Aorta (tissue), 5 donors: ENCODE measurements at regions not wholly inside any gene's neighbourhood (a gene's known extent, or its start where the extent isn't known, plus 50 kb on each side); places are given as distances from the start of the nearest gene placed in this dataset.

Experiments used
- ATAC-seq: fragments of 200-7000 bp; cut with Tn5 transposase; one replicate; pipeline ENCODE4 v1.9.1; 2022; ENCODE audit warnings: moderate library complexity; ENCODE audit not compliant: low FRiP score
- DNase-seq, 2 donors: peaks; one replicate each; pipeline ENCODE4 v3.0.0-alpha.2; 2020
- H3K27ac ChIP-seq, 2 donors: one replicate each; pipeline ENCODE4 v1.5.1; 2013; ENCODE audit warnings: low read length in 2 of 2, mild to moderate bottlenecking in 2 of 2, moderate library complexity in 2 of 2, control low read depth in 1 of 2, inconsistent platforms in 1 of 2, low read depth in 1 of 2
- H3K27me3 ChIP-seq, 2 donors: one replicate each; pipeline ENCODE4 v1.6.1; 2013; ENCODE audit warnings: control low read depth in 1 of 2, low read length in 1 of 2, mild to moderate bottlenecking in 1 of 2, moderate library complexity in 1 of 2; ENCODE audit not compliant: insufficient read depth in 2 of 2, control insufficient read depth in 1 of 2
- H3K36me3 ChIP-seq, 2 donors: one replicate each; pipeline ENCODE4 v1.6.1; 2013; ENCODE audit warnings: control low read depth in 1 of 2, low read length in 1 of 2, mild to moderate bottlenecking in 1 of 2; ENCODE audit not compliant: insufficient read depth in 2 of 2, control insufficient read depth in 1 of 2
- H3K4me1 ChIP-seq, 2 donors: one replicate each; pipeline ENCODE4 v1.6.1; 2013; ENCODE audit warnings: low read length in 2 of 2, control low read depth in 1 of 2, mild to moderate bottlenecking in 1 of 2, moderate library complexity in 1 of 2; ENCODE audit not compliant: insufficient read depth in 2 of 2, control insufficient read depth in 1 of 2
- H3K4me3 ChIP-seq, 2 donors: one replicate each; pipeline ENCODE4 v1.5.1; 2013; ENCODE audit warnings: low read length in 2 of 2, control low read depth in 1 of 2, mild to moderate bottlenecking in 1 of 2
- H3K9me3 ChIP-seq: one replicate; pipeline ENCODE4 v1.6.1; 2013; ENCODE audit warnings: mild to moderate bottlenecking, low read length; ENCODE audit not compliant: control insufficient read depth
- WGBS, 2 donors: extraction: QIAGEN DNeasy Blood & Tissue Kit; methylation state at CpG; one replicate each; pipeline ENCODE4 v1.1.7; 2013; 5-methylcytosine and 5-hydroxymethylcytosine counted together
- intact Hi-C, 2 donors: fragments of 100-400 bp; cut with DNase I; formaldehyde crosslinking; loops; one replicate each; pipeline versions ENCODE4 v1.14.2 to v1.15.0; 2022
- donor health status: healthy with polysubstance abuse.
- donor health status: Bipolar disorder and iron deficiency.
- donor health status: DM: no; HTN: no; CAD: no.
- donor health status: DM: no; HTN: no; CAD: no.
- donor health status: DM: yes; HTN: yes; CAD: no.

- Histone ChIP-seq H3K4me3 (no peak overlapping the region), H3K27ac (no peak overlapping the region), H3K9me3 (peaks cover 1% of the 10 kb centered on the region), H3K27me3 (no peaks in the 10 kb centered on the region), H3K4me1 (no peaks in the 10 kb centered on the region), H3K36me3 (no peaks in the 10 kb centered on the region)
- no peak for DNase-seq
- intact Hi-C loops = no loop called here
- ATAC-seq = no peak
Observed at GRCh38 chr10:106387063-106387462, 777.4 kb downstream of the SORCS1 start.

- no peak overlapping the region for H3K27ac ChIP-seq
- no peaks in the 10 kb centered on the region for H3K4me1 ChIP-seq
- peaks cover 1% of the 10 kb centered on the region for H3K9me3 ChIP-seq
- no peaks in the 10 kb centered on the region for H3K36me3 ChIP-seq
- no peak for DNase-seq
- H3K4me3 ChIP-seq = no peak overlapping the region
- 23 to 31% methylated on average over 5 of the region's 5 CpGs for WGBS, 2 donors
- no peaks in the 10 kb centered on the region for H3K27me3 ChIP-seq
- intact Hi-C loops = no loop called here
- no peak for ATAC-seq
Observed at GRCh38 chr10:106384496-106384895, 780.0 kb downstream of the SORCS1 start.

- no peak overlapping the region for H3K4me3 ChIP-seq
- no peaks in the 10 kb centered on the region for H3K4me1 ChIP-seq
- intact Hi-C loops = no loop called here
- ATAC-seq (no peak), DNase-seq (no peak)
- H3K27me3 ChIP-seq = no peaks in the 10 kb centered on the region
- no peaks in the 10 kb centered on the region for H3K36me3 ChIP-seq
- H3K27ac ChIP-seq = no peak overlapping the region
- WGBS, 2 donors = 67 to 77% methylated on average over 3 of the region's 3 CpGs
- H3K9me3 ChIP-seq = peaks cover 1% of the 10 kb centered on the region
Observed at GRCh38 chr10:106380706-106381105, 783.8 kb downstream of the SORCS1 start.

- no peak for ATAC-seq
- Histone ChIP-seq H3K4me3 (no peak overlapping the region), H3K27ac (no peak overlapping the region), H3K36me3 (no peaks in the 10 kb centered on the region), H3K27me3 (no peaks in the 10 kb centered on the region), H3K9me3 (no peaks in the 10 kb centered on the region), H3K4me1 (no peaks in the 10 kb centered on the region)
- WGBS, 2 donors = 81 to 83% methylated on average over 3 of the region's 3 CpGs
- intact Hi-C loops = no loop called here
- DNase-seq = no peak
Observed at GRCh38 chr10:106378251-106378650, 786.3 kb downstream of the SORCS1 start.

- no peak overlapping the region for H3K4me3 ChIP-seq
- H3K27me3 ChIP-seq = no peaks in the 10 kb centered on the region
- no peaks in the 10 kb centered on the region for H3K36me3 ChIP-seq
- no peak for ATAC-seq
- WGBS, 2 donors = 68 to 69% methylated on average over 6 of the region's 6 CpGs
- H3K4me1 ChIP-seq = no peaks in the 10 kb centered on the region
- intact Hi-C loops = no loop called here
- H3K9me3 ChIP-seq = no peaks in the 10 kb centered on the region
- no peak overlapping the region for H3K27ac ChIP-seq
- no peak for DNase-seq
Observed at GRCh38 chr10:106370751-106371150, 793.8 kb downstream of the SORCS1 start.

- no peak overlapping the region for H3K4me3 ChIP-seq
- H3K9me3 ChIP-seq = no peaks in the 10 kb centered on the region
- no peaks in the 10 kb centered on the region for H3K36me3 ChIP-seq
- H3K27me3 ChIP-seq = no peaks in the 10 kb centered on the region
- ATAC-seq (no peak), DNase-seq (no peak)
- intact Hi-C loops = no loop called here
- no peaks in the 10 kb centered on the region for H3K4me1 ChIP-seq
- 66 to 78% methylated on average over 2 of the region's 2 CpGs for WGBS, 2 donors
- H3K27ac ChIP-seq = no peak overlapping the region
Observed at GRCh38 chr10:106360870-106361269, 803.6 kb downstream of the SORCS1 start.

GRCh38 chr10:106355450-106355849 lies 809.1 kb downstream of the SORCS1 start:
- Histone ChIP-seq H3K9me3 (no peaks in the 10 kb centered on the region), H3K4me3 (no peak overlapping the region), H3K36me3 (no peaks in the 10 kb centered on the region), H3K27me3 (no peaks in the 10 kb centered on the region), H3K27ac (no peak overlapping the region), H3K4me1 (no peaks in the 10 kb centered on the region)
- 37 to 41% methylated on average over 2 of the region's 2 CpGs for WGBS, 2 donors
- intact Hi-C loops = no loop called here
- no peak for ATAC-seq
- no peak for DNase-seq

- intact Hi-C loops = no loop called here
- H3K36me3 ChIP-seq = no peaks in the 10 kb centered on the region
- no peak overlapping the region for H3K27ac ChIP-seq
- ATAC-seq (no peak), DNase-seq (no peak)
- peaks cover 0 to 2% of the 10 kb centered on the region in 2 donors for H3K27me3 ChIP-seq
- H3K4me1 ChIP-seq = no peaks in the 10 kb centered on the region
- H3K9me3 ChIP-seq = no peaks in the 10 kb centered on the region
- no peak overlapping the region for H3K4me3 ChIP-seq
Observed at GRCh38 chr10:106348933-106349332, 815.6 kb downstream of the SORCS1 start.

GRCh38 chr10:106347547-106347946 lies 817.0 kb downstream of the SORCS1 start:
- DNase-seq = no peak
- Histone ChIP-seq H3K4me1 (no peaks in the 10 kb centered on the region), H3K27me3 (peaks cover 0 to 2% of the 10 kb centered on the region in 2 donors), H3K9me3 (no peaks in the 10 kb centered on the region), H3K27ac (no peak overlapping the region), H3K36me3 (no peaks in the 10 kb centered on the region), H3K4me3 (no peak overlapping the region)
- intact Hi-C loops = no loop called here
- 60 to 66% methylated on average over 2 of the region's 2 CpGs for WGBS, 2 donors
- ATAC-seq = no peak
